Skeletal muscle cell (primary cell): ENCODE measurements at regions not wholly inside any gene's neighbourhood (a gene's known extent, or its start where the extent isn't known, plus 50 kb on each side); places are given as distances from the start of the nearest gene placed in this dataset.
"Not testable (repeated sequence)": the region's sequence is repeated elsewhere in the genome, so short reads cannot be mapped to it uniquely, and the experiment has no call there.

Source experiments
- DNase-seq: peaks from one replicate; pipeline ENCODE4 v3.0.0-alpha.2; 2010; ENCODE audit warnings: low read depth
- H3K4me3 ChIP-seq: 2 replicates; pipeline ENCODE4 v1.5.1; 2011; ENCODE audit warnings: low read depth, mild to moderate bottlenecking, control low read depth, low read length, moderate library complexity

DNA sequence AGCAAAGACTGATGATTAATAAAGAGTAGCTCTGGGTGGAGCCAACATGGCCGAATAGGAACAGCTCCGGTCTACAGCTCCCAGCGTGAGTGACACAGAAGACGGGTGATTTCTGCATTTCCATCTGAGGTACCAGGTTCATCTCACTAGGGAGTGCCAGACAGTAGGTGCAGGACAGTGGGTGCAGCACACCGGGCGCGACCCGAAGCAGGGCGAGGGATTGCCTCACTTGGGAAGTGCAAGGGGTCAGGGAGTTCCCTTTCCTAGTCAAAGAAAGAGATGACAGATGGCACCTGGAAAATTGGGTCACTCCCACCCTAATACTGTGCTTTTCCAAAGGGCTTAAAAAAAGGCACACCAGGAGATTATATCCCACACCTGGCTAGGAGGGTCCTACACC, 533.4 kb upstream of the LRATD1 start:
- not testable (repeated sequence) for H3K4me3 ChIP-seq

GRCh38 chr2:14114275-14114674, 518.2 kb upstream of the LRATD1 start:
- no peak for DNase-seq
- no peak overlapping the region for H3K4me3 ChIP-seq

More for the DNA sequence above, 533.4 kb upstream of the LRATD1 start:
- not testable (repeated sequence) for DNase-seq

DNA sequence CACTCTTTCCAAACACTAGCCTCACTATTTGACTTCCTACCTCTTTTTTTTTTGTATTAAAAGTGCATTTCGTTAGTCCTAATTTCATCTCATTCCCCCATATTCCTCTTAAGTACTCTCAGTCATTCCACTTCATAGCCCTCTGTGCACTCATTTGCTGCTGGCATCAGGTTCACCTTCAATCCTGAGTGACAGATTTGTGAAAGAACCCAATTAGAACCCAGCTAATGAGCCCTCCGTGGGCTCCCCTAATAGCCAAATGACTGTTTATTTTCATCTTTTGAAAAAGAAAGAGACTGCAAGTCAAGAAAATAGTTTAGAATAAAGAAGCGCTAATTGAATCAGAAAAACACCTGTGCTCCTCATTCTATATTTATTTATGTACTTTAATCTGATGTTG, 512.1 kb upstream of the LRATD1 start:
- DNase-seq = no peak
- H3K4me3 ChIP-seq = no peak overlapping the region

DNA sequence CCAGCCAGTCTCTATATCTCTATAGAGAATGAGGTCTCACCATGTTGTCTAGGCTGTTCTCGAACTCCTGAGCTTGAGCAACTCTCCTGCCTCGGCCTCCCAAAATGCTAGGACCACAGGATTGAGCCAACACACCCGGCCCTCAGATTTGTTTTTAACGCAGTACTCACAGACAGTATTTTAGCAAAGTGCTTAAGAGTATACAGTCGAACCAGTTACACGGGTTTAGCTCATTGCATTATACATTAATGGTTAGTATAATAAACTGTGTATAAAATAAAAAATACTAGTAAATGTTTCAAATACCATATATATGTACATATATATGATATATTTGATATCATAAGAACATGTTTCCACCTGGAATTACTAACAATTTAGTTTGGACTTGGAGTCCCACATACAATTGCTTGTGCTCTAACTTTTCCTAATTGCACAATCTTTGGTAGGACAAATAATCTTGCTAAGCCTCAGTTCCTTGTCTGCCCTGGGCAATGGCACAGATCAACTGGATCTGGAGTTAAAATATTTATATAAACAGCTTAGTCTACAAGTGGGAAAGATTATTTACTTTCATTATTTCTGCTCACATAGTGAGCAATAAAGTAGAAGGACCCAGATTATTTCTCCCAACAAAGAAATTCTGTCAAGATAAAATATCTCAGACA, 508.9 kb upstream of the LRATD1 start:
- DNase-seq = no peak
- H3K4me3 ChIP-seq = no peak overlapping the region

GRCh38 chr2:14125624-14126293, 506.8 kb upstream of the LRATD1 start:
- H3K4me3 ChIP-seq = no peak overlapping the region
- no peak for DNase-seq

DNA sequence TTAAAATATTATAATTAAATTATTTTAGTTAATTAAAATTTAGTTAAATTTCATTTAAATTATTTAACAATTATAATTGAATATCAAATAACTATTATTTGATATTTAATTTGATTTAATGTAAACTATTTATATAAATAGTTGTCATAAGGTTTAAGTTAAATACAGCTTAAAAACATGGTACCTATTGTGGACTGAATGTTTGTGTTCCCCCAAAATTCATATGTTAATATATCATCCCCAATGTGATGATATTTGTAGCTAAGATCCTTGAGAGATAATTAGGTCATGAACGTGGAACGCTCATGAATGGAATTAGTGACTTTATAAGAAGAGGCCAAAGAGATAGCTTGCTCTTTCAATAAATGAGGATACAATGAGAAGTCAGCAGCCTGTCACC, 505.7 kb upstream of the LRATD1 start:
- no peak for DNase-seq
- H3K4me3 ChIP-seq = no peak overlapping the region

GRCh38 chr2:14127765-14128164, 504.8 kb upstream of the LRATD1 start:
- no peak for DNase-seq
- H3K4me3 ChIP-seq = no peak overlapping the region

GRCh38 chr2:14132386-14132785, 500.1 kb upstream of the LRATD1 start:
- no peak for DNase-seq
- H3K4me3 ChIP-seq = no peak overlapping the region

DNA sequence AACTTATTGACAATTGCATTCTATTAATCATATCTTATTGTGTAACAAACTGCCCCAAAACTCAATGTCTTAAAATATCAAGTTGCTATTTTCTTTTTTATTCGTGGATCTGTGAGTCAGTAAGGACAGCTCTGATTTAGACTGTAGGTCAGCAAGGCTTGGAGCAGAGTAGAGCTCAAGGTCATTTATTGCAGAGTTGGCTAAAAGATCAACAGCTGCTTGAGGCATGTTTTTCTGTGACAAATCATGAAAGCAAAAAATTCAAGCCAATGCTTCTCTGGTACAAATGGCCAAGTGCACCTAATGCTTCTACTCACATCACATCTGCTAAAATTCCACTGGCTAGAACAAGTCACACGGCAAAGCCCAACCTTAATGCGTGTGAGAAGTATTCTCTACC, 497.7 kb upstream of the LRATD1 start:
- no peak overlapping the region for H3K4me3 ChIP-seq
- peak; percentile 6 for DNase-seq

- no peak for DNase-seq
- H3K4me3 ChIP-seq = no peak overlapping the region
Observed at GRCh38 chr2:14136030-14136429, 496.5 kb upstream of the LRATD1 start.

DNA sequence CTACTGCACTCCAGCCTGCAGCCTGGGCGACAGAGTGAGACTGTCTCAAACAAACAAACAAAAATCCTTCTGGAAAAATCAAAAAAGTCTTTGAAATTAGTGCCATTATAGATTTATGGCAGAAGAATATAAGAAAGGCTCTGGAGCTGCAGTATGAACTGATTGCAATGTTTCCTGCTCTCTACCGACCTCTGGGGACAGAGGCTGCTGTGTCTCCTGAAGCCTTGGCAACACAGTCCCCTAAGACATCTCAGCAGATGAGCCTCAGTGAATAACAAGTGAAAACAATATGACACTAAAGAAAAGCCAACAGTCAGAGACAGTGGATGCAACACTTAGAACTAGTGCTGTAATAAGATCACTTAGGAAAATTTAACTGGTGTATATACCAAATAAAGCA, 494.9 kb upstream of the LRATD1 start:
- no peak for DNase-seq
- no peak overlapping the region for H3K4me3 ChIP-seq

GRCh38 chr2:14140009-14140550, 492.4 kb upstream of the LRATD1 start:
- DNase-seq = no peak
- H3K4me3 ChIP-seq = no peak overlapping the region

DNA sequence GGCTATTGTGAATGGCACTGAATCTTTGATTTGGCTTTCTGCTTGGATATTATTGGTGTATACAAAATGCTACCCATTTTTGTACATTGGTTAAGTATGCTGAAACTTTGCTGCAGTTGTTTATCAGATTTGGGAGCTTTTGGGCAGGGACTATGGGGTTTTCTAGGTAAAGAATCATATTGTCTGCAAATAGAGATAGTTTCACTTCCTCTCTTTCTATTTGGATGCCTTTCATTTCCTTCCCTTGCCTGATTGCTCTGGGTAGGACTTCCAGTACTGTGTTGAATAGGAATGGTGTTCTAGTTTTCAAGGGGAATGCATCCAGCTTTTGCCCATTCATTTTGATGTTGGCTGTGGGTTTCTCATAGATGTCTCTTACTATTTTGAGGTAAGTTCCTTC, 489.1 kb upstream of the LRATD1 start:
- no peak for DNase-seq
- H3K4me3 ChIP-seq = no peak overlapping the region

- H3K4me3 ChIP-seq = no peak overlapping the region
Observed at GRCh38 chr2:14148216-14148615, 484.3 kb upstream of the LRATD1 start.

GRCh38 chr2:14157816-14158215, 474.7 kb upstream of the LRATD1 start:
- H3K4me3 ChIP-seq = no peak overlapping the region

More at GRCh38 chr2:14148216-14148615, 484.3 kb upstream of the LRATD1 start:
- DNase-seq = peak; percentile 10

DNA sequence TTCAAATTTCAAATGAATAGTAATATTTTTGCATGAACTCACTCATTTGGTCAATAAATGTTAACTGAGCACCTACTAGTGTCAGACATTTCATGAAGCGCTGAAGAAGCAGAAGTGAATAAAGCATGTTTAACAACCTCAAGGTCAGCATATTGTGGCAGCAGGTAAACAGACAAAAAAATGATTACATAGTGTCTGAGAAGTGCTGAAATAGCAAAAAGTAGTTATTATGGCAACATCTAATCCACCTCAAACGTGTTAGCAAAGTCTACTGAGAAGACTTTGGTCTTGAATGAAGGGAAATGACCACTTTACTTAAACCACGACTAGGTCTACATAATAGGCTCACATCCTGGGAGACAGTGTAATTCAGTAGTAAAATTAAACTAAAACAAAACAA, 452.2 kb upstream of the LRATD1 start:
- DNase-seq = no peak
- H3K4me3 ChIP-seq = no peak overlapping the region

More at GRCh38 chr2:14157816-14158215, 474.7 kb upstream of the LRATD1 start:
- DNase-seq = no peak

GRCh38 chr2:14182227-14182946, 450.1 kb upstream of the LRATD1 start:
- no peak for DNase-seq
- H3K4me3 ChIP-seq = no peak overlapping the region

DNA sequence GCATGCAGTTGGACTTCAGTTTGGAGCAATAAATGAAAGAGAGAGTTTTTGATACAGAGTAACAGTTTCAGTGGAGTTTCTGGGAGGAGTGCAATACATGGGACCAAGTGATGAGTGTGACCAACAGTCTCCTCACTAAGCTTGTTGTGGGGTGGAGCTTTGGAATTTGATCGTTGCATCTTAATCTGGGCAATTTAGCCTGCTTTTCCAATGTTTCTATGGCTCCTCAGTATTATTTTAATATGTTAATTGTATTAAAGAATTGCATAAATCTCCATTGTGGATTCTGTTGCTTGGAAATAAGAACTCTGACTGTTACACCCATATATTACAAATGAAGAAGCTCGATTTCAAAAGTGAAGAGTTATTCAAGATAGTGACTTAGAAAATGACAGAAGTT, 446.6 kb upstream of the LRATD1 start:
- DNase-seq = no peak
- no peak overlapping the region for H3K4me3 ChIP-seq

- no peak for DNase-seq
- H3K4me3 ChIP-seq = no peak overlapping the region
Observed at GRCh38 chr2:14188446-14188845, 444.1 kb upstream of the LRATD1 start.

- no peak overlapping the region for H3K4me3 ChIP-seq
- peak; percentile 62 for DNase-seq
Observed at GRCh38 chr2:14189929-14190328, 442.6 kb upstream of the LRATD1 start.
